GM21717 (cell line): ENCODE measurements at regions not wholly inside any gene's neighbourhood (a gene's known extent, or its start where the extent isn't known, plus 50 kb on each side); places are given as distances from the start of the nearest gene placed in this dataset.
"Not testable (repeated sequence)": the region's sequence is repeated elsewhere in the genome, so short reads cannot be mapped to it uniquely, and the experiment has no call there.

Source experiments
- ATAC-seq: cut with Tn5 transposase; IDR thresholded peaks from one replicate; pipeline ENCODE4 v1.9.1; 2021; ENCODE audit warnings: mild to moderate bottlenecking, moderate library complexity; ENCODE audit not compliant: unreplicated experiment

GRCh38 chr4:169898095-169898494 lies 128.1 kb downstream of the MFAP3L start:
- no peak for ATAC-seq

- ATAC-seq: not testable (repeated sequence)
Measured at GRCh38 chr4:169894767-169895166, 131.4 kb downstream of the MFAP3L start.

GRCh38 chr4:169885893-169886292 lies 128.1 kb upstream of the HPF1 start:
- no peak for ATAC-seq

GRCh38 chr4:169881769-169882168 lies 124.0 kb upstream of the HPF1 start:
- ATAC-seq: no peak

GRCh38 chr4:169870507-169870906 lies 112.8 kb upstream of the HPF1 start:
- ATAC-seq: no peak

GRCh38 chr4:169869490-169869889 lies 111.7 kb upstream of the HPF1 start:
- ATAC-seq: no peak

GRCh38 chr4:169861593-169861992 lies 103.8 kb upstream of the HPF1 start:
- ATAC-seq: no peak

GRCh38 chr4:169859366-169860216 lies 101.8 kb upstream of the HPF1 start:
- no peak for ATAC-seq

- ATAC-seq: no peak
Measured at GRCh38 chr4:169854090-169854489, 96.3 kb upstream of the HPF1 start.

- no peak for ATAC-seq
Measured at GRCh38 chr4:169852481-169852880, 94.7 kb upstream of the HPF1 start.

GRCh38 chr4:169851750-169852149 lies 94.0 kb upstream of the HPF1 start:
- ATAC-seq: no peak

- no peak for ATAC-seq
Measured at GRCh38 chr4:169849456-169849855, 91.7 kb upstream of the HPF1 start.

- no peak for ATAC-seq
Measured at GRCh38 chr4:169848018-169848417, 90.3 kb upstream of the HPF1 start.

GRCh38 chr4:169847171-169847570 lies 89.4 kb upstream of the HPF1 start:
- no peak for ATAC-seq

GRCh38 chr4:169846396-169846795 lies 88.7 kb upstream of the HPF1 start:
- no peak for ATAC-seq

GRCh38 chr4:169841776-169842175 lies 84.0 kb upstream of the HPF1 start:
- ATAC-seq: no peak

GRCh38 chr4:169840554-169840953 lies 82.8 kb upstream of the HPF1 start:
- ATAC-seq: no peak

GRCh38 chr4:169828329-169828728 lies 70.6 kb upstream of the HPF1 start:
- not testable (repeated sequence) for ATAC-seq

GRCh38 chr4:169826634-169827187 lies 69.0 kb upstream of the HPF1 start:
- no peak for ATAC-seq

GRCh38 chr4:169823685-169824084 lies 65.9 kb upstream of the HPF1 start:
- ATAC-seq: no peak

GRCh38 chr4:169821402-169821801 lies 63.7 kb upstream of the HPF1 start:
- no peak for ATAC-seq

- ATAC-seq: no peak
Measured at GRCh38 chr4:169818063-169818679, 60.4 kb upstream of the HPF1 start.
